ENCODE measurements at regions not wholly inside any gene's neighbourhood (a gene's known extent, or its start where the extent isn't known, plus 50 kb on each side); places are given as distances from the start of the nearest gene placed in this dataset.
"Not testable (repeated sequence)": the region's sequence is repeated elsewhere in the genome, so short reads cannot be mapped to it uniquely, and the experiment has no call there.

DNA sequence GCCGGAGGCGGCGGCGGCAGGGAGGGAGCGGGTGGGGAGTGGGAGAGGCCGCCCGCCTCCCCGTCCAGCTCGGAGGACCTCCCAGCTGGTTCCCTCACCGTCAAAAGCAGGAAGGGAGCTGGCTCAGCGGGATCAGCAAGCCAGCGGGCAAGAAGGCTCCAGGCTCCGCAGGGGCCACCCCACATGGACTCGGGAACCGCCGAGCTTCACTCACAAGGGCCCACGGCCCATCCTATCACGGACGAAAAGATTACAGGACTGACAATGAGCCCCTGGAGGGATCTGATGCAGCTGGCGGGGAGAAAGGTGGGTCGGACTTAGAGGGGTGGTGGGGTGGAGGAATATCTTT, 86.3 kb downstream of the FAM72B start:
- not testable (repeated sequence) for H3K18ac ChIP-seq (ENCODE audit: low read depth in 1 of 2, low read length in 2 of 2); H4K91ac ChIP-seq (ENCODE audit: low read length); H3K27ac ChIP-seq (ENCODE audit: low read length, poor library complexity, severe bottlenecking); H3K4me2 ChIP-seq (ENCODE audit: low read length, poor library complexity, severe bottlenecking); H3K14ac ChIP-seq (ENCODE audit: low read length in 2 of 2); H3K79me1 ChIP-seq (replicated peaks; ENCODE audit: low read length, poor library complexity, severe bottlenecking); H3K36me3 ChIP-seq (ENCODE audit: control insufficient read depth in 1 of 2, insufficient read depth in 2 of 2, low read depth in 1 of 2, low read length in 2 of 2); H2BK12ac ChIP-seq (ENCODE audit: low read length in 2 of 2); H3K4ac ChIP-seq (ENCODE audit: low read depth in 1 of 2, low read length in 2 of 2); H2BK15ac ChIP-seq (ENCODE audit: low read depth, poor library complexity, severe bottlenecking); H2BK5ac ChIP-seq (ENCODE audit: low read depth, low read length, poor library complexity, severe bottlenecking); DNase-seq; H4K8ac ChIP-seq (ENCODE audit: low read length); H2BK120ac ChIP-seq (ENCODE audit: low read depth, low read length); H2AK5ac ChIP-seq (ENCODE audit: low read length, severe bottlenecking); H2AFZ ChIP-seq (ENCODE audit: low read depth, low read length); H3K9me3 ChIP-seq (ENCODE audit: control insufficient read depth, low read length); H3K9ac ChIP-seq (ENCODE audit: low read length); H3K4me3 ChIP-seq (ENCODE audit: insufficient read depth in 1 of 2, low read depth in 1 of 2, low read length in 2 of 2); H3K23ac ChIP-seq (ENCODE audit: low read length in 2 of 2); H3K27me3 ChIP-seq (ENCODE audit: control insufficient read depth in 1 of 2, insufficient read depth in 1 of 2, low read length in 2 of 2); H3K4me1 ChIP-seq (ENCODE audit: control insufficient read depth, insufficient read depth, low read depth, low read length)
- WGBS: no CpG with 5 or more reads among the region's 21 CpGs

DNA sequence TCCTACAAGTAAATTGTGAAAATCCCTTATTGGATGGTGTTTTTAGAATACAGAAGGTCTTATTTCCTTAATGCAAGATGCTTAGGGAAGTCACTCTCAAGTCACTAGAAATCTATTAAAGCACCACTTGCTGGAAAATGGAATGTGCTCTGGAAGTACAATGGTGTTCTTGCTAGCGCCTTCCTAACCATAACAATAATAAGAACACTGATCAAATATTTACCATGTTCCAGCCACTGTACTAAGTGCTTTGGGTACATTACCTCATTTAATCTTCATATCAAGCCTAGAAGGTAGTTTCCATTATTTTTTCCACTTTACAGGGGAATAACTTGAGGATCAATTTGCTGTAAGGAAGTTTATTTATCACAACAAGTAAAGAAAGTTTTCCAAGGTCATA, 75.1 kb downstream of the FAM72B start:
- H3K14ac ChIP-seq (ENCODE audit: low read length in 2 of 2); H2AK5ac ChIP-seq (ENCODE audit: low read length, severe bottlenecking); H3K27me3 ChIP-seq (ENCODE audit: control insufficient read depth in 1 of 2, insufficient read depth in 1 of 2, low read length in 2 of 2); H2BK120ac ChIP-seq (ENCODE audit: low read depth, low read length); H3K4ac ChIP-seq (ENCODE audit: low read depth in 1 of 2, low read length in 2 of 2); H3K79me1 ChIP-seq (replicated peaks; ENCODE audit: low read length, poor library complexity, severe bottlenecking); H2BK15ac ChIP-seq (ENCODE audit: low read depth, poor library complexity, severe bottlenecking); H3K4me2 ChIP-seq (ENCODE audit: low read length, poor library complexity, severe bottlenecking); H3K4me1 ChIP-seq (ENCODE audit: control insufficient read depth, insufficient read depth, low read depth, low read length); H3K9me3 ChIP-seq (ENCODE audit: control insufficient read depth, low read length); H4K8ac ChIP-seq (ENCODE audit: low read length); H2AFZ ChIP-seq (ENCODE audit: low read depth, low read length); H2BK5ac ChIP-seq (ENCODE audit: low read depth, low read length, poor library complexity, severe bottlenecking); H3K4me3 ChIP-seq (ENCODE audit: insufficient read depth in 1 of 2, low read depth in 1 of 2, low read length in 2 of 2); H4K91ac ChIP-seq (ENCODE audit: low read length); H3K18ac ChIP-seq (ENCODE audit: low read depth in 1 of 2, low read length in 2 of 2); H3K36me3 ChIP-seq (ENCODE audit: control insufficient read depth in 1 of 2, insufficient read depth in 2 of 2, low read depth in 1 of 2, low read length in 2 of 2); H3K9ac ChIP-seq (ENCODE audit: low read length); DNase-seq; H2BK12ac ChIP-seq (ENCODE audit: low read length in 2 of 2); H3K23ac ChIP-seq (ENCODE audit: low read length in 2 of 2); H3K27ac ChIP-seq (ENCODE audit: low read length, poor library complexity, severe bottlenecking): not testable (repeated sequence)
- WGBS: no CpG with 5 or more reads among the region's 1 CpG

DNA sequence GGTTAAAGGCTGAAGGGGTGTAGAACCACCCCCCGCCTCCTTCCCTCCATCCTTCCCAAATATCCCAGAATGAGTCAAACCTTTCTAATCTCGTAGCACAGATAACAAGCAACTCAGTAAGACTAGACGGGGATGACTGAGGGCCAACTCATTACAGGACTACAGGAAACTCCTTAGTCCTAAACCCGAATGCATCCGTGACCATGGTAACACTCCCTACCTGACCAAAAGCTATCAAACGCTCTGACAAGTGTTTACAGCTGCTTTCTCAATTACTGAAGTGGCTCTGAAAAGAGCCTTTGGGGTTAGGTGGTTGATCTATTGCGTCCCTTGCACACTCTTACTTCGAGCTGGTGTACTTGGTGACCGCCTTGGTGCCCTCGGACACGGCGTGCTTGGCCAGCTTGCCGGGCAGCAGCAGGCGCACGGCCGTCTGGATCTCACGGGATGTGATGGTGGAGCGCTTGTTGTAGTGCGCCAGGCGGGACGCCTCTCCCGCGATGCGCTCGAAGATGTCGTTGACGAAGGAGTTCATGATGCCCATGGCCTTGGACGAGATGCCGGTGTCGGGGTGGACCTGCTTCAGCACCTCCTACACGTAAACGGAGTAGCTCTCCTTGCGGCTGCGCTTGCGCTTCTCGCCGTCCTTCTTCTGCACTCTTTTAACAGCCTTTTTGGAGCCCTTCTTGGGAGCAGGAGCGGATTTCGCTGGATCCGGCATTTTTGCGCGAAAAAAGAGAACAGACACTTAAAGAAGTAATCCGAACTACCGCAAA, 67.4 kb downstream of the FAM72B start:
- H3K27ac ChIP-seq (ENCODE audit: low read length, poor library complexity, severe bottlenecking); H3K4me1 ChIP-seq (ENCODE audit: control insufficient read depth, insufficient read depth, low read depth, low read length); H3K79me1 ChIP-seq (replicated peaks; ENCODE audit: low read length, poor library complexity, severe bottlenecking); H2BK120ac ChIP-seq (ENCODE audit: low read depth, low read length); H3K4ac ChIP-seq (ENCODE audit: low read depth in 1 of 2, low read length in 2 of 2); H2AFZ ChIP-seq (ENCODE audit: low read depth, low read length); H3K36me3 ChIP-seq (ENCODE audit: control insufficient read depth in 1 of 2, insufficient read depth in 2 of 2, low read depth in 1 of 2, low read length in 2 of 2); H3K27me3 ChIP-seq (ENCODE audit: control insufficient read depth in 1 of 2, insufficient read depth in 1 of 2, low read length in 2 of 2); H3K9me3 ChIP-seq (ENCODE audit: control insufficient read depth, low read length); H2BK5ac ChIP-seq (ENCODE audit: low read depth, low read length, poor library complexity, severe bottlenecking); H2BK12ac ChIP-seq (ENCODE audit: low read length in 2 of 2); H4K8ac ChIP-seq (ENCODE audit: low read length); H3K14ac ChIP-seq (ENCODE audit: low read length in 2 of 2); DNase-seq; H3K18ac ChIP-seq (ENCODE audit: low read depth in 1 of 2, low read length in 2 of 2); H2BK15ac ChIP-seq (ENCODE audit: low read depth, poor library complexity, severe bottlenecking); H4K91ac ChIP-seq (ENCODE audit: low read length); H3K4me2 ChIP-seq (ENCODE audit: low read length, poor library complexity, severe bottlenecking); H2AK5ac ChIP-seq (ENCODE audit: low read length, severe bottlenecking); H3K23ac ChIP-seq (ENCODE audit: low read length in 2 of 2): not testable (repeated sequence)
- WGBS: 90% methylated on average over 2 of the region's 44 CpGs
- peak overlapping the region; percentile 41 for H3K9ac ChIP-seq (ENCODE audit: low read length)
- H3K4me3 ChIP-seq (ENCODE audit: insufficient read depth in 1 of 2, low read depth in 1 of 2, low read length in 2 of 2): peak overlapping the region in 1 of 2 experiments; percentile 73

DNA sequence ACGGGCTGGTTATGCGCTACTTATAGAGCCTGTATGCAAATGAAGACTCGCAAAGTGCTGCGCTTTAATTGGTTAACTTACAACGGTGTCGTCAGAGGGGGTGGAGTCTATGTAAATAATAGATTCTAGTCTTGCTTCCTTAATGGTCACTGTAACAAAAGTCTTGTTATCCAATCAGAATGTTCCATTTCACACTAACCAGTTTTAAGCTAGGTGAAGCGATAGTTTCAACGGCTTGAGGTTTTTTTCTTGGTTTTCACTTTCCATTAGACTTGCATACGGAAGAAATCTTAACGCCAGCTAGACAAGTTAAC, 66.9 kb downstream of the FAM72B start:
- not testable (repeated sequence) for H3K4me2 ChIP-seq (ENCODE audit: low read length, poor library complexity, severe bottlenecking); H3K9ac ChIP-seq (ENCODE audit: low read length); H3K23ac ChIP-seq (ENCODE audit: low read length in 2 of 2); H3K4ac ChIP-seq (ENCODE audit: low read depth in 1 of 2, low read length in 2 of 2); H3K27ac ChIP-seq (ENCODE audit: low read length, poor library complexity, severe bottlenecking); H3K27me3 ChIP-seq (ENCODE audit: control insufficient read depth in 1 of 2, insufficient read depth in 1 of 2, low read length in 2 of 2); H3K18ac ChIP-seq (ENCODE audit: low read depth in 1 of 2, low read length in 2 of 2); H3K9me3 ChIP-seq (ENCODE audit: control insufficient read depth, low read length); H2BK120ac ChIP-seq (ENCODE audit: low read depth, low read length); H2BK15ac ChIP-seq (ENCODE audit: low read depth, poor library complexity, severe bottlenecking); H2BK5ac ChIP-seq (ENCODE audit: low read depth, low read length, poor library complexity, severe bottlenecking); H3K36me3 ChIP-seq (ENCODE audit: control insufficient read depth in 1 of 2, insufficient read depth in 2 of 2, low read depth in 1 of 2, low read length in 2 of 2); H4K91ac ChIP-seq (ENCODE audit: low read length); DNase-seq; H3K14ac ChIP-seq (ENCODE audit: low read length in 2 of 2); H2AFZ ChIP-seq (ENCODE audit: low read depth, low read length); H2BK12ac ChIP-seq (ENCODE audit: low read length in 2 of 2); H4K8ac ChIP-seq (ENCODE audit: low read length); H3K79me1 ChIP-seq (replicated peaks; ENCODE audit: low read length, poor library complexity, severe bottlenecking); H3K4me1 ChIP-seq (ENCODE audit: control insufficient read depth, insufficient read depth, low read depth, low read length); H2AK5ac ChIP-seq (ENCODE audit: low read length, severe bottlenecking)
- WGBS: no CpG with 5 or more reads among the region's 10 CpGs
- H3K4me3 ChIP-seq (ENCODE audit: insufficient read depth in 1 of 2, low read depth in 1 of 2, low read length in 2 of 2): peak overlapping the region in 1 of 2 experiments; percentile 73

Data from mesenchymal stem cell (in vitro differentiated cells and primary cell).